ENCODE measurements at regions not wholly inside any gene's neighbourhood (a gene's known extent, or its start where the extent isn't known, plus 50 kb on each side); places are given as distances from the start of the nearest gene placed in this dataset.
"Not testable (repeated sequence)": the region's sequence is repeated elsewhere in the genome, so short reads cannot be mapped to it uniquely, and the experiment has no call there.

GRCh38 chr12:5163661-5164060 lies 120.0 kb downstream of the KCNA5 start:
- in situ Hi-C loops (cut with HindIII; ENCODE audit: low sequenced_read_pairs), result no loop called here

- in situ Hi-C loops (cut with HindIII; ENCODE audit: low sequenced_read_pairs), result no loop called here
Measured at GRCh38 chr12:5165296-5165970, 121.8 kb downstream of the KCNA5 start.

GRCh38 chr12:5166976-5167375 lies 123.3 kb downstream of the KCNA5 start:
- in situ Hi-C loops (cut with HindIII; ENCODE audit: low sequenced_read_pairs), result no loop called here

- in situ Hi-C loops (cut with HindIII; ENCODE audit: low sequenced_read_pairs), result no loop called here
Measured at GRCh38 chr12:5168148-5168547, 124.5 kb downstream of the KCNA5 start.

- in situ Hi-C loops (cut with HindIII; ENCODE audit: low sequenced_read_pairs), result no loop called here
Measured at GRCh38 chr12:5170844-5171243, 127.2 kb downstream of the KCNA5 start.

GRCh38 chr12:5171701-5172100 lies 128.0 kb downstream of the KCNA5 start:
- in situ Hi-C loops (cut with HindIII; ENCODE audit: low sequenced_read_pairs), result no loop called here

- in situ Hi-C loops (cut with HindIII; ENCODE audit: low sequenced_read_pairs), result no loop called here
Measured at GRCh38 chr12:5172886-5173285, 129.2 kb downstream of the KCNA5 start.

GRCh38 chr12:5173511-5174011 lies 129.9 kb downstream of the KCNA5 start:
- in situ Hi-C loops (cut with HindIII; ENCODE audit: low sequenced_read_pairs), result no loop called here

- in situ Hi-C loops (cut with HindIII; ENCODE audit: low sequenced_read_pairs), result not testable (repeated sequence)
Measured at GRCh38 chr12:5175415-5175814, 131.7 kb downstream of the KCNA5 start.

- in situ Hi-C loops (cut with HindIII; ENCODE audit: low sequenced_read_pairs), result no loop called here
Measured at GRCh38 chr12:5176036-5176435, 132.4 kb downstream of the KCNA5 start.

- in situ Hi-C loops (cut with HindIII; ENCODE audit: low sequenced_read_pairs), result no loop called here
Measured at GRCh38 chr12:5177096-5177495, 133.4 kb downstream of the KCNA5 start.

GRCh38 chr12:5177731-5178130 lies 134.1 kb downstream of the KCNA5 start:
- in situ Hi-C loops (cut with HindIII; ENCODE audit: low sequenced_read_pairs), result no loop called here

- in situ Hi-C loops (cut with HindIII; ENCODE audit: low sequenced_read_pairs), result no loop called here
Measured at GRCh38 chr12:5178571-5178970, 134.9 kb downstream of the KCNA5 start.

- in situ Hi-C loops (cut with HindIII; ENCODE audit: low sequenced_read_pairs), result no loop called here
Measured at GRCh38 chr12:5180496-5180895, 136.8 kb downstream of the KCNA5 start.

GRCh38 chr12:5184186-5184585 lies 140.5 kb downstream of the KCNA5 start:
- in situ Hi-C loops (cut with HindIII; ENCODE audit: low sequenced_read_pairs), result no loop called here

GRCh38 chr12:5185435-5186069 lies 141.9 kb downstream of the KCNA5 start:
- in situ Hi-C loops (cut with HindIII; ENCODE audit: low sequenced_read_pairs), result no loop called here

GRCh38 chr12:5186715-5187114 lies 143.0 kb downstream of the KCNA5 start:
- in situ Hi-C loops (cut with HindIII; ENCODE audit: low sequenced_read_pairs), result no loop called here

GRCh38 chr12:5187136-5187535 lies 143.5 kb downstream of the KCNA5 start:
- in situ Hi-C loops (cut with HindIII; ENCODE audit: low sequenced_read_pairs), result no loop called here

GRCh38 chr12:5188472-5188871 lies 144.8 kb downstream of the KCNA5 start:
- in situ Hi-C loops (cut with HindIII; ENCODE audit: low sequenced_read_pairs), result no loop called here

GRCh38 chr12:5189173-5189572 lies 145.5 kb downstream of the KCNA5 start:
- in situ Hi-C loops (cut with HindIII; ENCODE audit: low sequenced_read_pairs), result no loop called here

GRCh38 chr12:5191803-5192538 lies 148.3 kb downstream of the KCNA5 start:
- in situ Hi-C loops (cut with HindIII; ENCODE audit: low sequenced_read_pairs), result no loop called here

GRCh38 chr12:5192726-5193125 lies 149.0 kb downstream of the KCNA5 start:
- in situ Hi-C loops (cut with HindIII; ENCODE audit: low sequenced_read_pairs), result no loop called here
